WTC11 (cell line): ENCODE measurements at regions not wholly inside any gene's neighbourhood (a gene's known extent, or its start where the extent isn't known, plus 50 kb on each side); places are given as distances from the start of the nearest gene placed in this dataset.

Experiments
- ATAC-seq: fragments of 200-7000 bp; cut with Tn5 transposase; 2 replicates; pipeline ENCODE4 v1.10.0; 2021; ENCODE audit warnings: mild to moderate bottlenecking, moderate library complexity
- CTCF ChIA-PET: fragments of 300-600 bp; sonication (Branson Sonifier 250); formaldehyde crosslinking; loops from one replicate; lab custom pipeline; 2021; ENCODE audit warnings: antibody characterized with exemption; lab: Charles Lee
- POLR2A ChIA-PET: fragments of 350-600 bp; sonication (Branson Sonifier 250); formaldehyde crosslinking; loops from one replicate; lab custom pipeline; 2021; ENCODE audit warnings: antibody characterized with exemption; lab: Charles Lee
- DNase-seq: peaks from one replicate; pipeline ENCODE4 v3.0.0; 2021; ENCODE audit warnings: low spot score
- H3K27ac Mint-ChIP-seq: 2 replicates; pipeline ENCODE4 v1.8.0; 2021; ENCODE audit warnings: mixed read lengths
- H3K27me3 Mint-ChIP-seq: 2 replicates; pipeline ENCODE4 v1.8.0; 2021; ENCODE audit warnings: low read depth, mild to moderate bottlenecking, moderate library complexity, mixed read lengths
- H3K36me3 Mint-ChIP-seq: 2 replicates; pipeline ENCODE4 v1.8.0; 2021; ENCODE audit warnings: mixed read lengths
- H3K4me1 Mint-ChIP-seq: 2 replicates; pipeline ENCODE4 v1.8.0; 2022; ENCODE audit warnings: mixed read lengths
- H3K4me3 Mint-ChIP-seq: 2 replicates; pipeline ENCODE4 v1.8.0; 2021; ENCODE audit warnings: mild to moderate bottlenecking, moderate library complexity, mixed read lengths
- H3K9me3 Mint-ChIP-seq: 2 replicates; pipeline ENCODE4 v1.8.0; 2021; ENCODE audit warnings: mixed read lengths
- ATF6 ChIP-seq: sonication (generic); formaldehyde crosslinking; IDR thresholded peaks from 2 replicates; pipeline ENCODE4 v1.8.1; 2023; ENCODE audit warnings: mild to moderate bottlenecking, missing genetic modification reagents
- E2F1 ChIP-seq: sonication (generic); formaldehyde crosslinking; IDR thresholded peaks from 2 replicates; pipeline ENCODE4 v1.8.0; 2022; ENCODE audit warnings: mild to moderate bottlenecking, missing genetic modification reagents
- E2F5 ChIP-seq: sonication (generic); formaldehyde crosslinking; IDR thresholded peaks from 2 replicates; pipeline ENCODE4 v1.8.1; 2022; ENCODE audit warnings: mild to moderate bottlenecking, moderate library complexity, missing genetic modification reagents
- ESRRA ChIP-seq: sonication (generic); formaldehyde crosslinking; IDR thresholded peaks from 2 replicates; pipeline ENCODE4 v1.8.1; 2022; ENCODE audit warnings: mild to moderate bottlenecking, missing genetic modification reagents, borderline replicate concordance
- ETV6 ChIP-seq: sonication (generic); formaldehyde crosslinking; IDR thresholded peaks from 2 replicates; pipeline ENCODE4 v1.8.1; 2022; ENCODE audit warnings: mild to moderate bottlenecking, missing genetic modification reagents
- GABPB1 ChIP-seq: sonication (generic); formaldehyde crosslinking; IDR thresholded peaks from 2 replicates; pipeline ENCODE4 v1.8.1; 2023; ENCODE audit warnings: mild to moderate bottlenecking, missing genetic modification reagents
- KAT7 ChIP-seq: sonication (generic); formaldehyde crosslinking; IDR thresholded peaks from 2 replicates; pipeline ENCODE4 v1.8.1; 2023; ENCODE audit warnings: missing genetic modification reagents, mild to moderate bottlenecking, borderline replicate concordance
- MLX ChIP-seq: sonication (generic); formaldehyde crosslinking; IDR thresholded peaks from 2 replicates; pipeline ENCODE4 v1.8.1; 2023; ENCODE audit warnings: mild to moderate bottlenecking, missing genetic modification reagents, moderate library complexity
- NFATC4 ChIP-seq: fragments of 250-450 bp; sonication (Bioruptor Pico); IDR thresholded peaks from 2 replicates; pipeline ENCODE4 v1.9.0; 2021; ENCODE audit warnings: mild to moderate bottlenecking
- NFE2L1 ChIP-seq: sonication (generic); formaldehyde crosslinking; IDR thresholded peaks from 2 replicates; pipeline ENCODE4 v1.8.1; 2023; ENCODE audit warnings: missing genetic modification reagents
- NR1H2 ChIP-seq: sonication (generic); formaldehyde crosslinking; IDR thresholded peaks from 2 replicates; pipeline ENCODE4 v1.9.0; 2021; ENCODE audit warnings: mild to moderate bottlenecking, moderate library complexity, missing genetic modification reagents
- NR3C1 ChIP-seq: sonication (generic); formaldehyde crosslinking; conservative IDR thresholded peaks from 2 replicates; pipeline ENCODE4 v1.8.1; 2023; ENCODE audit warnings: low read depth, mild to moderate bottlenecking, missing genetic modification reagents
- PRDM15 ChIP-seq: sonication (generic); formaldehyde crosslinking; IDR thresholded peaks from 2 replicates; pipeline ENCODE4 v1.8.0; 2022; ENCODE audit warnings: missing genetic modification reagents
- PREB ChIP-seq: sonication (generic); formaldehyde crosslinking; IDR thresholded peaks from 2 replicates; pipeline ENCODE4 v1.8.1; 2022; ENCODE audit warnings: mild to moderate bottlenecking, missing genetic modification reagents, moderate library complexity, borderline replicate concordance
- PRRX2 ChIP-seq: fragments of 250-450 bp; sonication (Bioruptor Pico); IDR thresholded peaks from 2 replicates; pipeline ENCODE4 v1.8.0; 2021; ENCODE audit warnings: mild to moderate bottlenecking
- SOX15 ChIP-seq: fragments of 250-450 bp; sonication (Bioruptor Pico); IDR thresholded peaks from 2 replicates; pipeline ENCODE4 v1.9.0; 2021; ENCODE audit warnings: mild to moderate bottlenecking
- ZNF317 ChIP-seq: sonication (generic); formaldehyde crosslinking; IDR thresholded peaks from 2 replicates; pipeline ENCODE4 v1.8.1; 2023; ENCODE audit warnings: low read depth, mild to moderate bottlenecking, moderate library complexity, missing genetic modification reagents, borderline replicate concordance
- ZNF423 ChIP-seq: fragments of 250-450 bp; sonication (Bioruptor Pico); IDR thresholded peaks from 2 replicates; pipeline ENCODE4 v2.1.2; 2022; ENCODE audit warnings: mild to moderate bottlenecking, moderate library complexity
- ZNF425 ChIP-seq: fragments of 250-450 bp; sonication (Bioruptor Pico); conservative IDR thresholded peaks from 2 replicates; pipeline ENCODE4 v1.9.0; 2021; ENCODE audit warnings: mild to moderate bottlenecking

GRCh38 chr21:15379776-15380175, 315.0 kb upstream of the NRIP1 start (continued):
- TF ChIP-seq NR3C1 (no peak), E2F1 (no peak), ZNF423 (CRISPR knock-in tag) (no peak), ATF6 (CRISPR knock-in tag) (no peak)

GRCh38 chr21:15383588-15383987, 318.8 kb upstream of the NRIP1 start:
- no peak overlapping the region for H3K27ac Mint-ChIP-seq
- POLR2A ChIA-PET: no interaction called here
- TF ChIP-seq GABPB1 (CRISPR knock-in tag): no peak
- TF ChIP-seq E2F5 (CRISPR knock-in tag): no peak
- no peak for TF ChIP-seq SOX15 (CRISPR knock-in tag)
- TF ChIP-seq ZNF423 (CRISPR knock-in tag): no peak
- no peak for TF ChIP-seq ETV6 (CRISPR knock-in tag)
- TF ChIP-seq KAT7: no peak
- TF ChIP-seq ZNF425 (CRISPR knock-in tag): no peak
- TF ChIP-seq NR1H2 (CRISPR knock-in tag): no peak
- no peak for TF ChIP-seq PREB
- TF ChIP-seq ZNF317 (CRISPR knock-in tag): no peak
- no peak for TF ChIP-seq PRDM15 (CRISPR knock-in tag)
- TF ChIP-seq MLX (CRISPR knock-in tag): no peak
- TF ChIP-seq ESRRA (CRISPR knock-in tag): no peak
- no peak for TF ChIP-seq NFE2L1 (CRISPR knock-in tag)
- TF ChIP-seq PRRX2 (CRISPR knock-in tag): no peak
- TF ChIP-seq NFATC4: no peak
- TF ChIP-seq, all 79 proteins: peak for 0
- peaks cover 9% of the 10 kb centered on the region for H3K36me3 Mint-ChIP-seq
- DNase-seq: no peak
- H3K4me1 Mint-ChIP-seq: 0 out of 2 replicates have a peak, but pooled peaks cover 4% of the 10 kb centered on the region
- CTCF ChIA-PET: no interaction called here
- ATAC-seq: no peak
- H3K27me3 Mint-ChIP-seq: no peaks in the 10 kb centered on the region
- H3K4me3 Mint-ChIP-seq: no peak overlapping the region
- H3K9me3 Mint-ChIP-seq: peaks cover 27% of the 10 kb centered on the region
